A673 (cell line): ENCODE measurements at regions not wholly inside any gene's neighbourhood (a gene's known extent, or its start where the extent isn't known, plus 50 kb on each side); places are given as distances from the start of the nearest gene placed in this dataset.

Experiments used
- EZH2 ChIP-seq: fragments of 200-600 bp; sonication (generic); IDR thresholded peaks from 2 replicates; pipeline ENCODE4 v1.6.1; 2017; ENCODE audit warnings: borderline replicate concordance, low read depth, mild to moderate bottlenecking, mixed read lengths, antibody characterized with exemption, low read length; ENCODE audit not compliant: poor library complexity, severe bottlenecking
- TF ChIP-seq, protein P1 (sequence below): fragments of 300-800, 200-600 bp; sonication (generic); conservative IDR thresholded peaks from 2 replicates; pipeline ENCODE4 v1.5.1; 2017; ENCODE audit warnings: low read depth, mild to moderate bottlenecking, antibody characterized with exemption, low read length, moderate library complexity, mixed read lengths

GRCh38 chr16:60107437-60107836 lies 1373.3 kb upstream of the GOT2 start:
- no peak for TF ChIP-seq EZH2
- TF ChIP-seq, protein P1, sequence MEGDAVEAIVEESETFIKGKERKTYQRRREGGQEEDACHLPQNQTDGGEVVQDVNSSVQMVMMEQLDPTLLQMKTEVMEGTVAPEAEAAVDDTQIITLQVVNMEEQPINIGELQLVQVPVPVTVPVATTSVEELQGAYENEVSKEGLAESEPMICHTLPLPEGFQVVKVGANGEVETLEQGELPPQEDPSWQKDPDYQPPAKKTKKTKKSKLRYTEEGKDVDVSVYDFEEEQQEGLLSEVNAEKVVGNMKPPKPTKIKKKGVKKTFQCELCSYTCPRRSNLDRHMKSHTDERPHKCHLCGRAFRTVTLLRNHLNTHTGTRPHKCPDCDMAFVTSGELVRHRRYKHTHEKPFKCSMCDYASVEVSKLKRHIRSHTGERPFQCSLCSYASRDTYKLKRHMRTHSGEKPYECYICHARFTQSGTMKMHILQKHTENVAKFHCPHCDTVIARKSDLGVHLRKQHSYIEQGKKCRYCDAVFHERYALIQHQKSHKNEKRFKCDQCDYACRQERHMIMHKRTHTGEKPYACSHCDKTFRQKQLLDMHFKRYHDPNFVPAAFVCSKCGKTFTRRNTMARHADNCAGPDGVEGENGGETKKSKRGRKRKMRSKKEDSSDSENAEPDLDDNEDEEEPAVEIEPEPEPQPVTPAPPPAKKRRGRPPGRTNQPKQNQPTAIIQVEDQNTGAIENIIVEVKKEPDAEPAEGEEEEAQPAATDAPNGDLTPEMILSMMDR = no peak
